Neural crest cell (in vitro differentiated cells): ENCODE measurements at regions not wholly inside any gene's neighbourhood (a gene's known extent, or its start where the extent isn't known, plus 50 kb on each side); places are given as distances from the start of the nearest gene placed in this dataset.

Experiments used
- DNase-seq: peaks from one replicate; pipeline ENCODE4 v3.0.0; 2021; ENCODE audit warnings: low read depth, mixed read lengths, low spot score
- H3K27ac Mint-ChIP-seq: one replicate; pipeline ENCODE4 v1.8.0; 2021; ENCODE audit warnings: mild to moderate bottlenecking, mixed read lengths; ENCODE audit not compliant: unreplicated experiment
- H3K27me3 Mint-ChIP-seq: 2 replicates; pipeline ENCODE4 v1.8.0; 2021; ENCODE audit warnings: low read depth, mild to moderate bottlenecking, mixed read lengths
- H3K36me3 Mint-ChIP-seq: 2 replicates; pipeline ENCODE4 v1.8.0; 2021; ENCODE audit warnings: low read depth, mild to moderate bottlenecking, mixed read lengths
- H3K4me1 Mint-ChIP-seq: 2 replicates; pipeline ENCODE4 v1.8.0; 2021; ENCODE audit warnings: mixed read lengths
- H3K4me3 Mint-ChIP-seq: one replicate; pipeline ENCODE4 v1.8.0; 2021; ENCODE audit warnings: mild to moderate bottlenecking, mixed read lengths
- H3K9me3 Mint-ChIP-seq: 2 replicates; pipeline ENCODE4 v1.8.0; 2021; ENCODE audit warnings: mixed read lengths
- CTCF ChIP-seq: fragments of 200-600 bp; sonication (generic); conservative IDR thresholded peaks from 2 replicates; pipeline ENCODE4 v1.5.0; 2021; ENCODE audit warnings: antibody characterized with exemption, mild to moderate bottlenecking

GRCh38 chr3:144636833-144637232, 665.2 kb downstream of the DIPK2A start:
- no peak overlapping the region for H3K4me3 Mint-ChIP-seq
- no peaks in the 10 kb centered on the region for H3K4me1 Mint-ChIP-seq
- no peaks in the 10 kb centered on the region for H3K9me3 Mint-ChIP-seq
- TF ChIP-seq CTCF = peak; percentile 39
- no peak for DNase-seq
- H3K27ac Mint-ChIP-seq = no peak overlapping the region
- no peaks in the 10 kb centered on the region for H3K27me3 Mint-ChIP-seq
- H3K36me3 Mint-ChIP-seq = no peaks in the 10 kb centered on the region

- DNase-seq = no peak
- Mint-ChIP-seq H3K27ac (no peak overlapping the region), H3K9me3 (no peaks in the 10 kb centered on the region), H3K36me3 (no peaks in the 10 kb centered on the region), H3K27me3 (no peaks in the 10 kb centered on the region), H3K4me1 (no peaks in the 10 kb centered on the region), H3K4me3 (no peak overlapping the region)
- no peak for TF ChIP-seq CTCF
These were observed 666.4 kb downstream of the DIPK2A start for GRCh38 chr3:144638009-144638408.

- Mint-ChIP-seq H3K4me3 (no peak overlapping the region), H3K4me1 (no peaks in the 10 kb centered on the region)
These were observed 672.2 kb downstream of the DIPK2A start for GRCh38 chr3:144643771-144644198.

GRCh38 chr3:144645300-144645699, 673.7 kb downstream of the DIPK2A start:
- no peak overlapping the region for H3K4me3 Mint-ChIP-seq
- no peak overlapping the region for H3K27ac Mint-ChIP-seq
- TF ChIP-seq CTCF = no peak
- no peak for DNase-seq
- no peaks in the 10 kb centered on the region for H3K36me3 Mint-ChIP-seq
- H3K27me3 Mint-ChIP-seq = no peaks in the 10 kb centered on the region
- no peaks in the 10 kb centered on the region for H3K9me3 Mint-ChIP-seq
- H3K4me1 Mint-ChIP-seq = no peaks in the 10 kb centered on the region

More at GRCh38 chr3:144643771-144644198, 672.2 kb downstream of the DIPK2A start:
- no peak overlapping the region for H3K27ac Mint-ChIP-seq
- TF ChIP-seq CTCF = no peak
- DNase-seq = no peak
- H3K9me3 Mint-ChIP-seq = no peaks in the 10 kb centered on the region
- H3K27me3 Mint-ChIP-seq = no peaks in the 10 kb centered on the region
- no peaks in the 10 kb centered on the region for H3K36me3 Mint-ChIP-seq

GRCh38 chr3:144650380-144650779, 678.8 kb downstream of the DIPK2A start:
- no peak overlapping the region for H3K4me3 Mint-ChIP-seq
- no peaks in the 10 kb centered on the region for H3K4me1 Mint-ChIP-seq
- H3K9me3 Mint-ChIP-seq = no peaks in the 10 kb centered on the region
- TF ChIP-seq CTCF = no peak
- H3K27ac Mint-ChIP-seq = no peak overlapping the region
- H3K27me3 Mint-ChIP-seq = no peaks in the 10 kb centered on the region
- H3K36me3 Mint-ChIP-seq = no peaks in the 10 kb centered on the region
- no peak for DNase-seq

- Mint-ChIP-seq H3K27me3 (no peaks in the 10 kb centered on the region), H3K4me3 (no peak overlapping the region), H3K4me1 (no peaks in the 10 kb centered on the region), H3K36me3 (no peaks in the 10 kb centered on the region), H3K9me3 (no peaks in the 10 kb centered on the region), H3K27ac (no peak overlapping the region)
- TF ChIP-seq CTCF = no peak
- DNase-seq = no peak
These were observed 681.0 kb downstream of the DIPK2A start for GRCh38 chr3:144652573-144652972.
